CD14-positive monocyte (primary cell): ENCODE measurements at regions not wholly inside any gene's neighbourhood (a gene's known extent, or its start where the extent isn't known, plus 50 kb on each side); places are given as distances from the start of the nearest gene placed in this dataset.

Experiments
- DNase-seq, 3 donors: peaks; one replicate each; pipeline ENCODE4 v3.0.0-alpha.2; 2011 to 2022
- H2AFZ ChIP-seq: 2 replicates; pipeline ENCODE4 v1.6.0; 2012; ENCODE audit warnings: mild to moderate bottlenecking, low read depth, low read length, inconsistent platforms; ENCODE audit not compliant: insufficient read depth, poor library complexity, severe bottlenecking
- H3K27ac ChIP-seq, 2 donors: 1 replicate in 1 of 2; 2 replicates in 1 of 2; pipeline ENCODE4 v1.5.1; 2012 to 2013; ENCODE audit warnings: low read length in 2 of 2, control low read depth in 1 of 2, inconsistent platforms in 1 of 2, low read depth in 1 of 2, mild to moderate bottlenecking in 1 of 2
- H3K27me3 ChIP-seq, 2 donors: one replicate each; pipeline versions ENCODE4 v1.6.0 to v1.6.1; 2011 to 2013; ENCODE audit warnings: low read length in 2 of 2; ENCODE audit not compliant: control insufficient read depth in 2 of 2, insufficient read depth in 2 of 2
- H3K36me3 ChIP-seq, 2 donors: replicated peaks in 1 of 2; 1 replicate in 1 of 2; 2 replicates in 1 of 2; pipeline versions ENCODE4 v1.5.1 to v1.6.1; 2012 to 2013; ENCODE audit warnings: low read length in 2 of 2, control low read depth in 1 of 2, inconsistent platforms in 1 of 2, mild to moderate bottlenecking in 1 of 2; ENCODE audit not compliant: insufficient read depth in 2 of 2, control insufficient read depth in 1 of 2
- H3K4me1 ChIP-seq, 2 donors: 1 replicate in 1 of 2; 2 replicates in 1 of 2; pipeline versions ENCODE4 v1.5.1 to v1.6.1; 2012 to 2013; ENCODE audit warnings: low read length in 2 of 2, control low read depth in 1 of 2, inconsistent platforms in 1 of 2, mild to moderate bottlenecking in 1 of 2, moderate library complexity in 1 of 2; ENCODE audit not compliant: insufficient read depth in 2 of 2, control insufficient read depth in 1 of 2
- H3K4me2 ChIP-seq: replicated peaks from 2 replicates; pipeline ENCODE3; 2012; ENCODE audit warnings: low read length, moderate library complexity, mild to moderate bottlenecking; ENCODE audit not compliant: poor library complexity, severe bottlenecking; ENCODE audit errors: extremely low read depth
- H3K4me3 ChIP-seq, 3 experiments: fragments of 200-600 bp in 1 of 3; sonication (generic) in 1 of 3; replicated peaks in 1 of 3; 1 replicate in 2 of 3; 2 replicates in 1 of 3; pipeline ENCODE4 v1.5.1; 2011 to 2013; ENCODE audit warnings: low read length in 3 of 3, mild to moderate bottlenecking in 3 of 3, control low read depth in 2 of 3, low read depth in 2 of 3, inconsistent platforms in 1 of 3, moderate library complexity in 1 of 3
- H3K79me2 ChIP-seq: 2 replicates; pipeline ENCODE4 v1.6.0; 2012; ENCODE audit warnings: mild to moderate bottlenecking, control low read depth, inconsistent platforms, low read length, moderate library complexity; ENCODE audit not compliant: insufficient read depth
- H3K9ac ChIP-seq: 2 replicates; pipeline ENCODE4 v1.6.0; 2017; ENCODE audit warnings: low read length, mild to moderate bottlenecking; ENCODE audit not compliant: insufficient read depth, poor library complexity, severe bottlenecking
- H3K9me3 ChIP-seq, 2 donors: replicated peaks in 1 of 2; 1 replicate in 1 of 2; 2 replicates in 1 of 2; pipeline versions ENCODE4 v1.5.1 to v1.6.1; 2012 to 2013; ENCODE audit warnings: low read length in 2 of 2, control low read depth in 1 of 2; ENCODE audit not compliant: control insufficient read depth in 1 of 2, insufficient read depth in 1 of 2
- H4K20me1 ChIP-seq: 2 replicates; pipeline ENCODE4 v1.6.0; 2012; ENCODE audit warnings: mild to moderate bottlenecking, low read length, control low read depth, moderate library complexity; ENCODE audit not compliant: insufficient read depth
- H3K27ac Mint-ChIP-seq, 7 donors: one replicate each; pipeline ENCODE4 v1.8.0; 2020; ENCODE audit warnings: mild to moderate bottlenecking in 7 of 7, mixed read lengths in 7 of 7, moderate library complexity in 6 of 7, inconsistent platforms in 2 of 7
- H3K27me3 Mint-ChIP-seq, 3 donors: one replicate each; pipeline ENCODE4 v1.8.0; 2021 to 2022; ENCODE audit warnings: low read depth in 3 of 3, mild to moderate bottlenecking in 3 of 3, mixed read lengths in 3 of 3, moderate library complexity in 3 of 3, inconsistent platforms in 1 of 3
- H3K36me3 Mint-ChIP-seq, 2 donors: one replicate each; pipeline ENCODE4 v1.8.0; 2020; ENCODE audit warnings: mixed read lengths in 2 of 2, inconsistent platforms in 1 of 2, mild to moderate bottlenecking in 1 of 2
- H3K4me1 Mint-ChIP-seq: one replicate; pipeline ENCODE4 v1.8.0; 2020; ENCODE audit warnings: mild to moderate bottlenecking, mixed read lengths
- H3K4me3 Mint-ChIP-seq, 2 donors: one replicate each; pipeline ENCODE4 v1.8.0; 2020; ENCODE audit warnings: mild to moderate bottlenecking in 2 of 2, mixed read lengths in 2 of 2, moderate library complexity in 1 of 2
- H3K9me3 Mint-ChIP-seq, 7 donors: one replicate each; pipeline ENCODE4 v1.8.0; 2020 to 2022; ENCODE audit warnings: mixed read lengths in 7 of 7, mild to moderate bottlenecking in 6 of 7, moderate library complexity in 6 of 7, inconsistent platforms in 2 of 7
- CTCF ChIP-seq: fragments of 200-600 bp; IDR thresholded peaks from one replicate; pipeline ENCODE4 v1.8.0; 2022; ENCODE audit warnings: antibody characterized with exemption, mild to moderate bottlenecking
- WGBS: methylation state at CpG from one replicate; pipeline ENCODE4 v1.1.5; 2013; ENCODE audit warnings: missing lambda C conversion rate; ENCODE audit not compliant: insufficient coverage; 5-methylcytosine and 5-hydroxymethylcytosine counted together
- intact Hi-C, 2 donors: fragments of 100-400 bp; cut with micrococcal nuclease; formaldehyde crosslinking; loops; one replicate each; pipeline versions ENCODE4 v1.15.0 to v1.15.1; 2023

- no peaks in the 10 kb centered on the region for H3K36me3 Mint-ChIP-seq
- H3K4me3 Mint-ChIP-seq = peak overlapping the region in 1 of 2 donors; percentile 26
- H3K4me1 ChIP-seq = peaks cover 25 to 37% of the 10 kb centered on the region in 2 donors
- DNase-seq = peak; percentile 34 to 62 (median 62)
- H3K36me3 ChIP-seq = no peaks in the 10 kb centered on the region
- no peaks in the 10 kb centered on the region for H4K20me1 ChIP-seq
- TF ChIP-seq CTCF = no peak
- H3K4me1 Mint-ChIP-seq = peaks cover 34% of the 10 kb centered on the region
- H3K4me3 ChIP-seq = peak overlapping the region in 1 of 3 experiments; percentile 26
- no peaks in the 10 kb centered on the region for H3K79me2 ChIP-seq
- H3K9me3 Mint-ChIP-seq = no peaks in the 10 kb centered on the region
- H3K27ac Mint-ChIP-seq = peak overlapping the region in 6 of 7 donors; percentile 80 to 92 (median 85)
- intact Hi-C loops = loop anchor here in 1 of 2 donors (5.0 kb wide), 1 partner anchor 89 kb away; no protein-coding TSS in a partner anchor
- H3K27me3 Mint-ChIP-seq = no peaks in the 10 kb centered on the region
- H2AFZ ChIP-seq = no peak overlapping the region
- H3K27ac ChIP-seq = peak overlapping the region in 1 of 2 donors; percentile 53
- H3K4me2 ChIP-seq = peak overlapping the region; percentile 35
- H3K9me3 ChIP-seq = no peaks in the 10 kb centered on the region
- WGBS = no CpG with 5 or more reads among the region's 2 CpGs
- no peaks in the 10 kb centered on the region for H3K27me3 ChIP-seq
- H3K9ac ChIP-seq = no peak overlapping the region
Measured at GRCh38 chr2:181395851-181396250, 61.3 kb upstream of the ITGA4 start.

- Histone ChIP-seq H3K36me3 (no peaks in the 10 kb centered on the region), H3K4me1 (peaks cover 25 to 37% of the 10 kb centered on the region in 2 donors), H3K27ac (peak overlapping the region in 1 of 2 donors; percentile 53), H4K20me1 (no peaks in the 10 kb centered on the region), H2AFZ (no peak overlapping the region), H3K9me3 (no peaks in the 10 kb centered on the region), H3K79me2 (no peaks in the 10 kb centered on the region), H3K27me3 (no peaks in the 10 kb centered on the region), H3K4me3 (no peak overlapping the region), H3K4me2 (peak overlapping the region; percentile 35), H3K9ac (no peak overlapping the region)
- DNase-seq = no peak
- Mint-ChIP-seq H3K27ac (peak overlapping the region in 6 of 7 donors; percentile 30 to 90 (median 66)), H3K36me3 (no peaks in the 10 kb centered on the region), H3K4me3 (no peak overlapping the region), H3K4me1 (peaks cover 34% of the 10 kb centered on the region), H3K9me3 (no peaks in the 10 kb centered on the region), H3K27me3 (no peaks in the 10 kb centered on the region)
- intact Hi-C loops = loop anchor here in 1 of 2 donors (5.0 kb wide), 1 partner anchor 89 kb away; no protein-coding TSS in a partner anchor
- no CpG with 5 or more reads among the region's 6 CpGs for WGBS
- no peak for TF ChIP-seq CTCF
Measured at GRCh38 chr2:181396256-181397123, 60.7 kb upstream of the ITGA4 start.
